ENCODE measurements at regions not wholly inside any gene's neighbourhood (a gene's known extent, or its start where the extent isn't known, plus 50 kb on each side); places are given as distances from the start of the nearest gene placed in this dataset.

DNA sequence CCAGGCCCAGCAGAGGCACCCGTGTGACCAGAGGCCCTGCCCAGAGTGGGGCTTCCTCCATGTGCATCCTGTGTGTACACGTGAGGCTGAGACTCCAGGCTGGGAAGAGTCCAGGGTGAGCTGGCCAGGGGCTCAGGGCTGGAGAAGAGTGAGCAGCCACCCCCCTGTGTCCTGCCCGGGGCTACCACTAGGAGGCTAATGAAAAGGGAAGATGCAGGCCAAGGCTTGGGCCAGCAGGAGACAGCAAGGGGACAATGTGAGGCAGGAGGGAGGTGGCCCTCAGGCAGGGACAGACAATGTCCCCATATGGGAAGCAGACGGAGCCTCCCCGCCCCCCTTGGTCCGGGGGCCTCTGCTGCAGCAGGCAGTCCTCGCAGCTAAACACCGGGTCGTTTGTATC, 102.0 kb downstream of the HIF1AN start:
- Histone ChIP-seq H3K4ac (ENCODE audit: low read depth, low read length) (no peak overlapping the region), H3K9ac (ENCODE audit: low read depth, low read length) (no peak overlapping the region), H3K79me1 (ENCODE audit: low read depth in 1 of 2, low read length in 2 of 2) (no peaks in the 10 kb centered on the region), H2AFZ (replicated peaks; ENCODE audit: low read length, poor library complexity) (peak overlapping the region; percentile 32), H2BK15ac (ENCODE audit: low read depth, low read length) (no peak overlapping the region), H4K5ac (ENCODE audit: low read depth, low read length) (no peak overlapping the region), H4K20me1 (ENCODE audit: insufficient read depth, low read length) (no peaks in the 10 kb centered on the region), H3K36me3 (ENCODE audit: control insufficient read depth, insufficient read depth, low read length) (no peaks in the 10 kb centered on the region), H3K4me1 (ENCODE audit: control insufficient read depth, insufficient read depth, low read length) (no peaks in the 10 kb centered on the region), H4K91ac (ENCODE audit: insufficient read depth, low read depth, low read length) (no peak overlapping the region), H2BK120ac (ENCODE audit: low read depth, low read length) (no peak overlapping the region), H3K56ac (ENCODE audit: extremely low read depth, insufficient read depth, low read length) (no peak overlapping the region), H3K18ac (ENCODE audit: low read depth, low read length) (no peak overlapping the region), H3K27ac (ENCODE audit: insufficient read depth, low read length) (no peak overlapping the region), H4K8ac (ENCODE audit: low read depth in 2 of 2, low read length in 2 of 2) (no peak overlapping the region), H3K4me2 (ENCODE audit: low read depth, low read length) (no peak overlapping the region), H2BK20ac (ENCODE audit: low read depth, low read length) (no peak overlapping the region), H3K23ac (ENCODE audit: low read depth, low read length) (no peak overlapping the region), H2BK5ac (ENCODE audit: low read depth, low read length, poor library complexity, severe bottlenecking) (no peak overlapping the region), H3K27me3 (ENCODE audit: control insufficient read depth, insufficient read depth, low read length) (peaks cover 28% of the 10 kb centered on the region), H3K9me1 (ENCODE audit: insufficient read depth, low read length) (no peaks in the 10 kb centered on the region), H3K4me3 (ENCODE audit: insufficient read depth, low read depth, low read length) (no peak overlapping the region), H2AK5ac (ENCODE audit: low read depth, low read length) (no peak overlapping the region), H2AK9ac (replicated peaks; ENCODE audit: low read depth, low read length, poor library complexity) (no peak overlapping the region), H3K14ac (replicated peaks; ENCODE audit: low read depth, low read length) (no peak overlapping the region), H3K9me3 (ENCODE audit: control insufficient read depth, insufficient read depth, low read length) (no peaks in the 10 kb centered on the region)
- no TSS peak for BruUV-seq (replicated peaks)
- ChIA-PET POLR2A (ENCODE audit: unreplicated experiment) (no interaction called here), CTCF (no interaction called here)
- dilution Hi-C loops (cut with HindIII; ENCODE audit: low sequenced_read_pairs, unreplicated experiment) (no loop called here), intact Hi-C loops (cut with micrococcal nuclease) (no loop called here), in situ Hi-C loops (cut with MboI; ENCODE audit: low sequenced_read_pairs) (no loop called here)
- ATAC-seq (ENCODE audit: low read depth) (no peak), DNase-seq (no peak)
- WGBS, 2 experiments (ENCODE audit: extremely low coverage in 2 of 2, insufficient read length in 1 of 2): 17% methylated on average over 3 of the region's 9 CpGs; no CpG with 5 or more reads in 1 of the 2 experiments
- TF ChIP-seq BHLHE40 (IDR thresholded peaks at IDR 0.05; ENCODE audit: low read depth, low read length): no peak
- TF ChIP-seq FOS (IDR thresholded peaks at IDR 0.05; ENCODE audit: low read depth, low read length): no peak
- no peak for TF ChIP-seq MAFK (IDR thresholded peaks at IDR 0.05; ENCODE audit: low read depth, low read length)
- no peak for TF ChIP-seq RFX5 (IDR thresholded peaks at IDR 0.05; ENCODE audit: low read depth, low read length)
- TF ChIP-seq CHD1 (IDR thresholded peaks at IDR 0.05; ENCODE audit: low read depth, low read length): no peak
- no peak for TF ChIP-seq MXI1 (IDR thresholded peaks at IDR 0.05; ENCODE audit: borderline replicate concordance, low read depth, low read length)
- TF ChIP-seq, protein P1, sequence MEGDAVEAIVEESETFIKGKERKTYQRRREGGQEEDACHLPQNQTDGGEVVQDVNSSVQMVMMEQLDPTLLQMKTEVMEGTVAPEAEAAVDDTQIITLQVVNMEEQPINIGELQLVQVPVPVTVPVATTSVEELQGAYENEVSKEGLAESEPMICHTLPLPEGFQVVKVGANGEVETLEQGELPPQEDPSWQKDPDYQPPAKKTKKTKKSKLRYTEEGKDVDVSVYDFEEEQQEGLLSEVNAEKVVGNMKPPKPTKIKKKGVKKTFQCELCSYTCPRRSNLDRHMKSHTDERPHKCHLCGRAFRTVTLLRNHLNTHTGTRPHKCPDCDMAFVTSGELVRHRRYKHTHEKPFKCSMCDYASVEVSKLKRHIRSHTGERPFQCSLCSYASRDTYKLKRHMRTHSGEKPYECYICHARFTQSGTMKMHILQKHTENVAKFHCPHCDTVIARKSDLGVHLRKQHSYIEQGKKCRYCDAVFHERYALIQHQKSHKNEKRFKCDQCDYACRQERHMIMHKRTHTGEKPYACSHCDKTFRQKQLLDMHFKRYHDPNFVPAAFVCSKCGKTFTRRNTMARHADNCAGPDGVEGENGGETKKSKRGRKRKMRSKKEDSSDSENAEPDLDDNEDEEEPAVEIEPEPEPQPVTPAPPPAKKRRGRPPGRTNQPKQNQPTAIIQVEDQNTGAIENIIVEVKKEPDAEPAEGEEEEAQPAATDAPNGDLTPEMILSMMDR (conservative IDR thresholded peaks at IDR 0.05; ENCODE audit: low read depth, low read length): peak; percentile 35; the same call in 1 of the 2 replicates
- TF ChIP-seq SMC3 (IDR thresholded peaks at IDR 0.05; ENCODE audit: low read depth, low read length): peak; percentile 13; the same call in 1 of the 2 replicates
- no peak for TF ChIP-seq ELK1 (IDR thresholded peaks at IDR 0.05; ENCODE audit: borderline replicate concordance, low read depth, low read length)
- peak; percentile 9; the same call in 1 of the 2 replicates for TF ChIP-seq RAD21 (IDR thresholded peaks at IDR 0.05; ENCODE audit: low read length)
- no peak for TF ChIP-seq CEBPB (IDR thresholded peaks at IDR 0.05; ENCODE audit: low read depth, low read length)
